SU-DHL-6 (cell line): ENCODE measurements at regions not wholly inside any gene's neighbourhood (a gene's known extent, or its start where the extent isn't known, plus 50 kb on each side); places are given as distances from the start of the nearest gene placed in this dataset.

ENCODE experiments used
- H2AFZ ChIP-seq: fragments of 200-600 bp; sonication (generic); 2 replicates; pipeline ENCODE4 v1.6.1; 2014; ENCODE audit warnings: low read depth, mild to moderate bottlenecking, moderate library complexity, mixed read lengths, antibody characterized with exemption, low read length; ENCODE audit not compliant: severe bottlenecking
- H3F3A ChIP-seq: fragments of 200-600 bp; shearing (Covaris generic); 2 replicates; pipeline ENCODE4 v1.6.0; 2016; ENCODE audit warnings: antibody characterized with exemption, mild to moderate bottlenecking; ENCODE audit not compliant: insufficient read depth
- H3K27ac ChIP-seq: fragments of 200-600 bp; sonication (generic); 2 replicates; pipeline ENCODE4 v1.5.1; 2016; ENCODE audit warnings: low read depth, mild to moderate bottlenecking, low read length, moderate library complexity, mixed read lengths
- H3K27me3 ChIP-seq: fragments of 200-600 bp; sonication (generic), shearing (Covaris generic); 2 replicates; pipeline ENCODE4 v1.6.0; 2014; ENCODE audit warnings: mild to moderate bottlenecking, low read length
- H3K36me3 ChIP-seq: fragments of 200-600 bp; sonication (generic); 2 replicates; pipeline ENCODE4 v1.6.1; 2014; ENCODE audit warnings: mild to moderate bottlenecking, low read length, mixed read lengths
- H3K4me2 ChIP-seq: fragments of 300-600, 200-600 bp; shearing (Covaris generic), sonication (generic); 2 replicates; pipeline ENCODE4 v1.6.0; 2014; ENCODE audit warnings: low read length, low read depth, mild to moderate bottlenecking; ENCODE audit not compliant: poor library complexity, severe bottlenecking
- H3K4me3 ChIP-seq: fragments of 200-600 bp; sonication (generic); 2 replicates; pipeline ENCODE4 v1.5.1; 2014; ENCODE audit warnings: antibody characterized with exemption, low read length, mild to moderate bottlenecking, mixed read lengths; ENCODE audit not compliant: insufficient read depth, poor library complexity, severe bottlenecking
- H3K79me2 ChIP-seq: fragments of 200-600 bp; sonication (generic); 2 replicates; pipeline ENCODE4 v1.6.1; 2014; ENCODE audit warnings: mild to moderate bottlenecking, low read length, moderate library complexity; ENCODE audit not compliant: insufficient read depth
- H3K9ac ChIP-seq: fragments of 200-600 bp; sonication (generic); 2 replicates; pipeline ENCODE4 v1.7.0; 2014; ENCODE audit warnings: mild to moderate bottlenecking, low read length
- H3K9me2 ChIP-seq: fragments of 200-600 bp; sonication (generic); replicated peaks from 2 replicates; pipeline ENCODE4 v1.6.1; 2014; ENCODE audit warnings: low read length; ENCODE audit not compliant: insufficient read depth
- H3K9me3 ChIP-seq: fragments of 200-600 bp; sonication (generic); 2 replicates; pipeline ENCODE4 v1.6.1; 2014; ENCODE audit warnings: low read length, mixed read lengths; ENCODE audit not compliant: insufficient read depth
- H4K20me1 ChIP-seq: fragments of 200-600 bp; sonication (generic); 2 replicates; pipeline ENCODE4 v1.6.1; 2014; ENCODE audit warnings: low read depth, mild to moderate bottlenecking, antibody characterized with exemption, low read length, moderate library complexity, mixed read lengths
- CTCF ChIP-seq: fragments of 200-600 bp; sonication (generic); IDR thresholded peaks from one replicate; pipeline ENCODE4 v1.5.1; 2017; ENCODE audit warnings: antibody characterized with exemption, mild to moderate bottlenecking, low read length, moderate library complexity; ENCODE audit not compliant: insufficient read depth, poor library complexity, severe bottlenecking
- EZH2phosphoT487 ChIP-seq: fragments of 200-600 bp; sonication (generic), shearing (Covaris generic); conservative IDR thresholded peaks from 2 replicates; pipeline ENCODE4 v1.6.1; 2018; ENCODE audit warnings: mild to moderate bottlenecking, antibody characterized with exemption, low read length, moderate library complexity, mixed read lengths

GRCh38 chr3:117261983-117262421 lies 552.4 kb downstream of the TUSC7 start:
- no peak overlapping the region for H3K4me2 ChIP-seq
- H3K36me3 ChIP-seq, result no peaks in the 10 kb centered on the region

GRCh38 chr3:117263270-117263669 lies 553.7 kb downstream of the TUSC7 start:
- Histone ChIP-seq H3K4me2 (no peak overlapping the region), H3F3A (no peaks in the 10 kb centered on the region), H4K20me1 (no peaks in the 10 kb centered on the region), H3K79me2 (no peaks in the 10 kb centered on the region), H3K9ac (no peak overlapping the region), H3K4me3 (no peak overlapping the region), H3K36me3 (no peaks in the 10 kb centered on the region), H3K27ac (no peak overlapping the region), H3K9me3 (no peaks in the 10 kb centered on the region), H3K27me3 (no peaks in the 10 kb centered on the region), H3K9me2 (no peaks in the 10 kb centered on the region), H2AFZ (no peak overlapping the region)
- TF ChIP-seq EZH2phosphoT487 (no peak), CTCF (no peak)

More at GRCh38 chr3:117261983-117262421, 552.4 kb downstream of the TUSC7 start:
- Histone ChIP-seq H3K9ac (no peak overlapping the region), H3K79me2 (no peaks in the 10 kb centered on the region), H4K20me1 (no peaks in the 10 kb centered on the region), H2AFZ (no peak overlapping the region), H3K27ac (no peak overlapping the region), H3K9me2 (no peaks in the 10 kb centered on the region), H3K4me3 (no peak overlapping the region), H3K27me3 (no peaks in the 10 kb centered on the region), H3F3A (no peaks in the 10 kb centered on the region), H3K9me3 (no peaks in the 10 kb centered on the region)
- TF ChIP-seq EZH2phosphoT487, result no peak
- TF ChIP-seq CTCF, result no peak

GRCh38 chr3:117263745-117264144 lies 554.2 kb downstream of the TUSC7 start:
- H3K79me2 ChIP-seq, result no peaks in the 10 kb centered on the region
- H3K27me3 ChIP-seq, result no peaks in the 10 kb centered on the region
- no peaks in the 10 kb centered on the region for H3K9me3 ChIP-seq
- H3K9ac ChIP-seq, result no peak overlapping the region
- H3K4me3 ChIP-seq, result no peak overlapping the region
- H3K9me2 ChIP-seq, result no peaks in the 10 kb centered on the region
- H2AFZ ChIP-seq, result no peak overlapping the region
- no peak overlapping the region for H3K27ac ChIP-seq
- H3K36me3 ChIP-seq, result no peaks in the 10 kb centered on the region
- no peaks in the 10 kb centered on the region for H3F3A ChIP-seq
- no peaks in the 10 kb centered on the region for H4K20me1 ChIP-seq
- no peak overlapping the region for H3K4me2 ChIP-seq
- no peak for TF ChIP-seq EZH2phosphoT487
- TF ChIP-seq CTCF, result no peak
